ENCODE measurements at regions not wholly inside any gene's neighbourhood (a gene's known extent, or its start where the extent isn't known, plus 50 kb on each side); places are given as distances from the start of the nearest gene placed in this dataset.
"Not testable (repeated sequence)": the region's sequence is repeated elsewhere in the genome, so short reads cannot be mapped to it uniquely, and the experiment has no call there.

- TF ChIP-seq ELK1 (IDR thresholded peaks at IDR 0.05; ENCODE audit: low read depth, low read length), result no peak
- no peak for TF ChIP-seq BCL11A (IDR thresholded peaks at IDR 0.05; ENCODE audit: low read depth, low read length)
- no peak for TF ChIP-seq RCOR1 (conservative IDR thresholded peaks at IDR 0.05; ENCODE audit: low read depth, low read length)
- no peak for TF ChIP-seq SIN3A (IDR thresholded peaks at IDR 0.05; ENCODE audit: low read depth, low read length)
- no peak for TF ChIP-seq MTA3 (IDR thresholded peaks at IDR 0.05; ENCODE audit: borderline replicate concordance, low read length)
These were observed 210.0 kb downstream of the TMEM161B start (continued) for GRCh38 chr5:88058625-88059024.

GRCh38 chr5:88052468-88052867, 216.2 kb downstream of the TMEM161B start:
- H3K9ac ChIP-seq (ENCODE audit: control insufficient read depth, insufficient read depth, low read length); POLR2A ChIA-PET; ATAC-seq; H2AFZ ChIP-seq (ENCODE audit: control insufficient read depth, low read depth, low read length); DNase-seq (ENCODE audit: low read depth, low spot score); RAD21 ChIA-PET (ENCODE audit: unreplicated experiment); in situ Hi-C loops (cut with MboI); BruUV-seq (replicated peaks); FAIRE-seq; H3K27me3 ChIP-seq (replicated peaks in 1 of 2; ENCODE audit: control insufficient read depth in 2 of 2, insufficient read depth in 2 of 2, low read length in 1 of 2); intact Hi-C loops (cut with micrococcal nuclease; ENCODE audit: unreplicated experiment); H3K4me2 ChIP-seq (ENCODE audit: control insufficient read depth, insufficient read depth); H4K20me1 ChIP-seq (ENCODE audit: control insufficient read depth, insufficient read depth); H3K79me2 ChIP-seq (ENCODE audit: control insufficient read depth, insufficient read depth, low read length); H3K27ac ChIP-seq (ENCODE audit: control insufficient read depth, insufficient read depth); H3K9me3 ChIP-seq (replicated peaks; ENCODE audit: control insufficient read depth, insufficient read depth, low read length); CTCF ChIA-PET; SMC1A ChIA-PET (ENCODE audit: uncharacterized antibody, unreplicated experiment); H3K36me3 ChIP-seq (ENCODE audit: control insufficient read depth in 2 of 2, insufficient read depth in 2 of 2, low read length in 1 of 2); H3K4me3 ChIP-seq; H3K4me1 ChIP-seq (ENCODE audit: control insufficient read depth, insufficient read depth, low read length): not testable (repeated sequence)
- WGBS (ENCODE audit: insufficient coverage, insufficient replicate concordance, low lambda C conversion rate, missing lambda C conversion rate), result 46% methylated on average over 18 of the region's 26 CpGs

- in situ Hi-C loops (cut with MboI) (no loop called here), intact Hi-C loops (cut with micrococcal nuclease; ENCODE audit: unreplicated experiment) (no loop called here)
- Histone ChIP-seq H4K20me1 (ENCODE audit: control insufficient read depth, insufficient read depth) (no peaks in the 10 kb centered on the region), H3K9ac (ENCODE audit: control insufficient read depth, insufficient read depth, low read length) (no peak overlapping the region), H2AFZ (ENCODE audit: control insufficient read depth, low read depth, low read length) (no peak overlapping the region), H3K79me2 (ENCODE audit: control insufficient read depth, insufficient read depth, low read length) (no peaks in the 10 kb centered on the region), H3K9me3 (replicated peaks; ENCODE audit: control insufficient read depth, insufficient read depth, low read length) (no peaks in the 10 kb centered on the region), H3K4me3 (no peak overlapping the region), H3K27me3 (replicated peaks in 1 of 2; ENCODE audit: control insufficient read depth in 2 of 2, insufficient read depth in 2 of 2, low read length in 1 of 2) (no peaks in the 10 kb centered on the region), H3K4me1 (ENCODE audit: control insufficient read depth, insufficient read depth, low read length) (no peaks in the 10 kb centered on the region), H3K4me2 (ENCODE audit: control insufficient read depth, insufficient read depth) (no peak overlapping the region), H3K27ac (ENCODE audit: control insufficient read depth, insufficient read depth) (no peak overlapping the region), H3K36me3 (ENCODE audit: control insufficient read depth in 2 of 2, insufficient read depth in 2 of 2, low read length in 1 of 2) (no peaks in the 10 kb centered on the region)
- no peak for ATAC-seq
- POLR2A ChIA-PET, result no interaction called here
- SMC1A ChIA-PET (ENCODE audit: uncharacterized antibody, unreplicated experiment), result no interaction called here
- 0% methylated on average over 2 of the region's 2 CpGs for WGBS (ENCODE audit: insufficient coverage, insufficient replicate concordance, low lambda C conversion rate, missing lambda C conversion rate)
- CTCF ChIA-PET, result no interaction called here
- BruUV-seq (replicated peaks), result no TSS peak
- no peak for FAIRE-seq
- TF ChIP-seq BHLHE40 (IDR thresholded peaks at IDR 0.05; ENCODE audit: borderline replicate concordance in 1 of 2, low read depth in 2 of 2, low read length in 1 of 2) (no peak), SREBF1 (IDR thresholded peaks at IDR 0.05; ENCODE audit: low read length) (no peak), ZBTB33 (IDR thresholded peaks at IDR 0.05) (no peak), ASH2L (IDR thresholded peaks at IDR 0.05; ENCODE audit: borderline replicate concordance, low read depth) (no peak), POLR2A (IDR thresholded peaks at IDR 0.05; ENCODE audit: low read depth, low read length) (no peak), BMI1 (IDR thresholded peaks at IDR 0.05; ENCODE audit: borderline replicate concordance) (no peak), FOXK2 (IDR thresholded peaks at IDR 0.05) (no peak), CHD4 (IDR thresholded peaks at IDR 0.05) (no peak), IKZF1 (conservative IDR thresholded peaks at IDR 0.05) (no peak), PAX8 (IDR thresholded peaks at IDR 0.05) (no peak), NR2C1 (IDR thresholded peaks at IDR 0.05) (no peak), RFX5 (IDR thresholded peaks at IDR 0.05; ENCODE audit: low read depth, low read length) (no peak)
- RAD21 ChIA-PET (ENCODE audit: unreplicated experiment), result no interaction called here
- DNase-seq (ENCODE audit: low read depth, low spot score), result no peak
These were observed 217.5 kb downstream of the TMEM161B start for GRCh38 chr5:88051148-88051547.

Measured in GM12878 (cell line).